PC-9 (cell line): ENCODE measurements at regions not wholly inside any gene's neighbourhood (a gene's known extent, or its start where the extent isn't known, plus 50 kb on each side); places are given as distances from the start of the nearest gene placed in this dataset.

Experiments used
- CTCF ChIP-seq: fragments of 200-600 bp; sonication (generic); conservative IDR thresholded peaks from 2 replicates; pipeline ENCODE4 v1.6.1; 2017; ENCODE audit warnings: mixed run types, antibody characterized with exemption, mild to moderate bottlenecking, moderate library complexity
- EZH2 ChIP-seq: fragments of 200-600 bp; sonication (generic); IDR thresholded peaks from 2 replicates; pipeline ENCODE4 v1.8.0; 2017; ENCODE audit warnings: antibody characterized with exemption, low read depth

GRCh38 chr7:109745677-109746410 lies 1176.2 kb downstream of the DNAJB9 start:
- TF ChIP-seq EZH2 (no peak), CTCF (no peak)
